Astrocyte (in vitro differentiated cells and primary cell): ENCODE measurements at regions not wholly inside any gene's neighbourhood (a gene's known extent, or its start where the extent isn't known, plus 50 kb on each side); places are given as distances from the start of the nearest gene placed in this dataset.

Source experiments
- EZH2 ChIP-seq: IDR thresholded peaks from 2 replicates; pipeline ENCODE4 v1.6.1; 2012; ENCODE audit warnings: mild to moderate bottlenecking, low read length, inconsistent platforms; ENCODE audit not compliant: insufficient read depth
- TF ChIP-seq, protein P1 (sequence below): IDR thresholded peaks from 2 replicates; pipeline ENCODE4 v1.5.1; 2011; ENCODE audit warnings: low read depth, mild to moderate bottlenecking, inconsistent platforms, low read length, moderate library complexity; ENCODE audit not compliant: insufficient read depth

DNA sequence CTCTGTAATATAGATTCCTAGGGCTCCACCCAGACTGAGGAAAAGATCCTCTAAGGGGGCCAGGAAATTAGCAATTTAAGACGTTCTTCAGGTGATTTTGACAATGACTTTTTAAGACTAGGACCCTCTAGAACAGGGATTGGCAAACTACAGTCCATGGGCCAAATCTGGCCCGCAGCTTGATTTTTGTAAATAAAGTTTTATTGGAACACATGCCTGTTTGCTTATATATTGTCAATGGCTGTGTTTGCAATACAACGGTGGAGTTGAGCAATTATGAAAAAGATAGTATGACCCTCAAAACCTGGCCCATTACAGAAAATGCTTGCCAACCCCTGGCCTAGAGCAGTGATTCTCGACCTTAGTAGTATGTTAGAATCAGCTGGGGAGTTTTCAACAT lies 181.9 kb downstream of the SOX9 start:
- TF ChIP-seq, protein P1, sequence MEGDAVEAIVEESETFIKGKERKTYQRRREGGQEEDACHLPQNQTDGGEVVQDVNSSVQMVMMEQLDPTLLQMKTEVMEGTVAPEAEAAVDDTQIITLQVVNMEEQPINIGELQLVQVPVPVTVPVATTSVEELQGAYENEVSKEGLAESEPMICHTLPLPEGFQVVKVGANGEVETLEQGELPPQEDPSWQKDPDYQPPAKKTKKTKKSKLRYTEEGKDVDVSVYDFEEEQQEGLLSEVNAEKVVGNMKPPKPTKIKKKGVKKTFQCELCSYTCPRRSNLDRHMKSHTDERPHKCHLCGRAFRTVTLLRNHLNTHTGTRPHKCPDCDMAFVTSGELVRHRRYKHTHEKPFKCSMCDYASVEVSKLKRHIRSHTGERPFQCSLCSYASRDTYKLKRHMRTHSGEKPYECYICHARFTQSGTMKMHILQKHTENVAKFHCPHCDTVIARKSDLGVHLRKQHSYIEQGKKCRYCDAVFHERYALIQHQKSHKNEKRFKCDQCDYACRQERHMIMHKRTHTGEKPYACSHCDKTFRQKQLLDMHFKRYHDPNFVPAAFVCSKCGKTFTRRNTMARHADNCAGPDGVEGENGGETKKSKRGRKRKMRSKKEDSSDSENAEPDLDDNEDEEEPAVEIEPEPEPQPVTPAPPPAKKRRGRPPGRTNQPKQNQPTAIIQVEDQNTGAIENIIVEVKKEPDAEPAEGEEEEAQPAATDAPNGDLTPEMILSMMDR = no peak
- no peak for TF ChIP-seq EZH2
